NCI-H146 (cell line): ENCODE measurements at regions not wholly inside any gene's neighbourhood (a gene's known extent, or its start where the extent isn't known, plus 50 kb on each side); places are given as distances from the start of the nearest gene placed in this dataset.

ENCODE experiments used
- DNase-seq: peaks from one replicate; lab custom pipeline; 2025; lab: John Stamatoyannopoulos, UW

- DNase-seq: no peak
Observed at GRCh38 chr3:59290358-59290757, 240.5 kb upstream of the CFAP20DC start.

DNA sequence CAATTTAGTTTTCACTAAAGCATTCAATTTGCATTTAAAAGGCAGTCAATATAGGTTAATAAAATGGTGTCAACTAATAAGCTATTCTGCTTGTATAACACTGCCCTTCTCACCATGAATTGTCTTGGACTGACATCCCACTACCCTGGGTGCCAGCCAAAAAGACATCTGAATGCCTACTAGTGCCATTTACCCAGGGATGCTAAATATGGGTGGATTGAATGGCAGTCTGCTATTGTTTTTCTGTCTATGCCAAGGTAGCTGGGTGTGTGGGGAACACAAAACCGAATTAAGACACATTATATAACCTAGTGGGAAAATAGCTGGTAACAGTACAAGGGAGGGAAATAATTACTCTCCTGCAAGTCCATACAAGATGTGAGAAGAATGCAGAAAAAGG lies 240.0 kb upstream of the CFAP20DC start:
- DNase-seq: no peak

GRCh38 chr3:59288951-59289350 lies 239.1 kb upstream of the CFAP20DC start:
- no peak for DNase-seq

GRCh38 chr3:59286791-59287531 lies 237.1 kb upstream of the CFAP20DC start:
- no peak for DNase-seq

GRCh38 chr3:59285560-59285959 lies 235.7 kb upstream of the CFAP20DC start:
- DNase-seq: no peak

- no peak for DNase-seq
Observed at GRCh38 chr3:59284926-59285325, 235.1 kb upstream of the CFAP20DC start.

DNA sequence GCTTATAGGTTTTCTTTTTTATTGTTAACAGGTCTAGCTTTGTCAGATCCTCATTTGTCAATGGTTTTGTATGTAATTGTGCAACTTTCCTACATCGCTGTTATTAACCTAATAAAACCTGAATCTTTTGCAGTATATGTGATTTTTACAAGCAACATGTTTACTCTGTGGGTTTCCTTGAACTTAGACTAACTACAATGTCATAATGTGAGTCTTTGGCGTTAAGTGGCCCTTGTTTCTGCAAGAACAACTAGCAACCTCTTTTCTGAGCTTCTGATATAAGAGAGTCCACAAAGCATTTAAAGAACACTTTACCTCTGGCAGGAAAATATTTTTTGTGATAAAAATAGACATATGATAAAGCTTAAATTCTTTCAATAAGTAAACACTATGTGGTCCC lies 230.3 kb upstream of the CFAP20DC start:
- DNase-seq: no peak

- DNase-seq: no peak
Observed at GRCh38 chr3:59277816-59278215, 228.0 kb upstream of the CFAP20DC start.

DNA sequence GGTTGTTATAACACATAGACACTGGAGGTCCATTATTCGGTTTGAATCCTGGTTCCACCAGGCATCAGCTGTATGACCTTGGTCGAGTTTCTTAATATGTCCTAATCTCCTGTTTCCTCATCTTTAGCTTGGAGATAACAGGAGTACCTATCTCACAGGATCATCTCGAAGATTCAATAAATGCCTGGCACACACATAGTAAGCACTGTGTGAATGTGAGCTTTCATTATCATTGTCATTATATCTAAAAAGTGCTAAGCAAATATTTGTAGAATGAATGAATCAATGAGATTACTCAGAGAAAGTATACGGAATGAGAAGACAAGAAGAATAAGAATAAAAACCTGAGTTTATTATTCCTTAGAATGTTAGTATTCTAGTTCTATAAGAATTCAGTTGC lies 227.4 kb upstream of the CFAP20DC start:
- no peak for DNase-seq

DNA sequence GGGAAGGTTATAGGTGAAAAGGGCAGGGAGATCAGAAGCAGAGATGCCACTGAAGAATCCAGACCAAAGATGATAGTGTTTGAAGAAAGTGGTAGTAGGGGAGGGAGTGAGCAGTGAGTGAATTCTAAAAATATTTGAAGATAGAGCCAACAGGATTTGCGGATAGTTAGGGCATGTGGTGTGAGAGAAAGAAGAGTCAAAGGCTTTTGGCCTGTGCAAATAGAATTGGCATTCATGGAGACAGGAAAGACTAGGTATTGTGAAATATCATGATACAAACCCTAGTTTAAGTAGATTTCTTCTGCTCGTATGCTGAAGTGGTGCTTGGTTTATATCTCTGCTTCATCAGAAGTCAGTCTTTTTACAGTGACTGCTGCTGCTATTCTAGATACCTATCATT lies 224.2 kb upstream of the CFAP20DC start:
- DNase-seq: no peak

- DNase-seq: no peak
Observed at GRCh38 chr3:59271971-59272370, 222.1 kb upstream of the CFAP20DC start.

DNA sequence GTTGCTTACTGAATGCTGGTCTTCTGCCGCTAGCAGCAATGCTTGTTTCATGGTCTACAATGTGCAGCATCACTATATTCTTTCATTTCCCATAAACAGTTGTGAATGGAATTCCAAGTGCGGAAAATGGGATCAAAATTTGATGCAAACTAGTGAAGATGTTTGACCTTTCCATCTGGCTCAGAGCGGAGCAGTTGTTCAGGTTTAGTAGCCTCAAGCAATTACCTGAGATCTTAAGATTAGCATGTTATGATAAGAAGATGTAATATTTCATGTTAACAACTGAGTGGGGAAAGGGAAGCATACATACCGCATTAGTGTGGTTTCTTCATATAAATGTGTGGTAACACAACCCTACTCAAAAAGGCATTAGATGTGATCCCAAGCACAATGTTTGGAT lies 221.1 kb upstream of the CFAP20DC start:
- DNase-seq: no peak

- DNase-seq: no peak
Observed at GRCh38 chr3:59270209-59270608, 220.4 kb upstream of the CFAP20DC start.

DNA sequence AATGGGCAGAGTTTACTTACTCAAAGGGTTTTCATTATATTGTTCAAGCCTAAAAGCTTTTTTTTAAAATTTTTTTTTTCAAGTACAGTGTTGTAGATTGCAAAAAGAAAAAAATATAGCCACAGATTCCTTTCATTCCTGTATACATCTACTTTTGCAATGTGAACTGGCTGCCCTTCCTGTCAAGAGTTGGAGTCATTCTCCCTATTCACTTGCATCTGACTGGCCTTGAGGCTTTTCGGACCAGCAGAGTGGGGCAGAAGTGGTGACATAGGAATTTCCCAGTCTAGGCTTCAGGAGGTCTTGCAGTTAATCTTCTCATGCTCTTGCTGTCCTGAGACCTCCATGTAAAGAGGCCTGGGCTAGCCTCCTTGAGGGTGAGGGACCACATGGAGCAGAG lies 218.3 kb upstream of the CFAP20DC start:
- no peak for DNase-seq

DNA sequence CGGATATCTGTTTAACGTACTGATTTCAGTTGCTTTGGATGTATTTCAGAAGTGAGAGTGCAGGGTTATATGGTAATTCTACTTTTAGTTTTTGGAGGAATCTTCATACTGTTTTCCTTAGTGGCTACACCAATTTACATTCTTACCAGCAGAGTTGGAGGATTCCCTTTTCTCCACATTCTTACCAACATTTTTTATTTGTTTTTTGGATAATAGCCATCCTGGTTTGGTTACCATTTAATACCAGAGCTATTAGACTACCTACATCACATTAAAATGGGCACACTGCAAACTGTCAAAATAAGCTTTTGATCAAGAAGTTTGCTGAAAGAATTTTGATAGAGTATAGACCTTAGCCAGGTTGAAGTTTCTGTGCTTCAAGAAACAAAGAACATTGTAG lies 217.2 kb upstream of the CFAP20DC start:
- no peak for DNase-seq

DNA sequence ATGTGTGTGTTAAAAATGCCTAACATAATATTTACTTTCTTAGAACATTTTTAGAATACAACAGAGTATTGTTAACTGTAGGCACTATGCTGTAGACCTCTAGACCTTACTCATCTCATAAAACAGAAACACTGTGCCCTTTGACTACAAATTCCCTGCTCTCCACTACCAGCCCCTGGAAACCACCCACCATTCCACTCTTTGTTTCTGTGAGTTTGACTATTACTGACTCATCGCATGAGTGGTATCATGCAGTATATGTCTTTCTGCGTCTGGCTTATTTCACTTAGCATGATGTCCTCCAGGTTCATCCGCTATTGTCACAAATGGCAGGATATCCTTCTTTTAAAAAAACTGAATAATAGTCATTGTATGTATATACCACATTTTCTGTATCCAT lies 216.7 kb upstream of the CFAP20DC start:
- DNase-seq: no peak

- DNase-seq: no peak
Observed at GRCh38 chr3:59265566-59265965, 215.7 kb upstream of the CFAP20DC start.

- DNase-seq: no peak
Observed at GRCh38 chr3:59264366-59264765, 214.5 kb upstream of the CFAP20DC start.

GRCh38 chr3:59263152-59263551 lies 213.3 kb upstream of the CFAP20DC start:
- no peak for DNase-seq

DNA sequence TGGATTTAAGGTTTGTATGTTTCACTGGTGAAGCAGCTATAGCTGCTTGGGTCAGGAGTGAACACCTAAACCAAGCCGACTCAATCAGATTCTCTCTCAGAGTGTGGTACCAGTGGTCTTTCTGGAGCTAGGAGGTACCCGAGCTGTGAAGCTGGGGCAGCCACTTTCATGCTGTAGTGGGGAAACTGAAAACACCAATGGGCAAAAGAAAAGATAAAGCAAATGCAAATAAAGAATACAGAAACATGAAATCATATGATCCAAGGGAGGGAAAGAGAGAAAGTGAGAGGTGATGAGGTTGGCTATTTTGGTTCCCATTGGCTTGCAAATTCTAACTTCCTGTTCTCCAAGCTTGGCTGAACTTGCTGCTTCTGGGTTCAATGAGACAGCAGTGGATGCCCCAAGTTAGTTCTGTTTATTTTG lies 212.3 kb upstream of the CFAP20DC start:
- no peak for DNase-seq

DNA sequence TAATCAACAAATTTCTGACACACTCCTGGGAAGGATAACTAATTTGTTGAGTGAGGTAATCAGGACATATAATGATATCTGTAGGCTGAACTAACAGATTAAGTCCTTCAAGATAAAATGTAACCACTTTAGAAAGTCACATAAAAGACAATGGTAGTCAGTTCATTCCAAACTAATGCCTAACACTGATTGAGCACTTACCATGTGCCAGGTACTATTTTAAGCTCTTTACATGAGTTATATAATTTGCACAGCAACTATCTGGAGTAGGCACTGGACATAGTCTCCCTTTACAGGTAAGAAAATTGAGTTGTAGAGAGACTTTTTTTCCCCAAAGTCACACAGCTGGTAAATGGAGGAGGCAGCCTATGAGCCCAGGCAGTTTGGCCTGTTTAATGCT lies 211.2 kb upstream of the CFAP20DC start:
- DNase-seq: no peak

- no peak for DNase-seq
Observed at GRCh38 chr3:59258550-59259260, 208.9 kb upstream of the CFAP20DC start.

DNA sequence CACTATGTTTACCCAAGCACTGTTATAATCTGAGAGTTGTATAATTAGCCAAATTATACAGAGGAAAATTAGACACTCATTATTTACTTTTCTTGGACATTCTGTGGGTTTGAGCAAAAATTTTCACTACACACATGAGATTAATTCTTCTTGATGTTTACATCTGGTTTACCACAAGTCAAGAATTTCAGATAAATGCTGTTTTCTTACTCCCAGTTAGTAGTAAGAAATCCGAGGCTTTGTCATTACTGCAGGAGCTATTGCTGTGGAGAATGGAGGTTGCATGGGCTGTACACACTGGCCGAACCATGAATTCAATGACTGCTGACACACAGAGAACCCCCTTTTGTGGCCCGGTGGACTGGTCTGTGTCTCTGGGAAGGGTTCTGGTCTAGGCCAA lies 207.7 kb upstream of the CFAP20DC start:
- DNase-seq: no peak

GRCh38 chr3:59256230-59256629 lies 206.4 kb upstream of the CFAP20DC start:
- DNase-seq: no peak
